HG02870 (cell line): ENCODE measurements at regions not wholly inside any gene's neighbourhood (a gene's known extent, or its start where the extent isn't known, plus 50 kb on each side); places are given as distances from the start of the nearest gene placed in this dataset.
"Not testable (repeated sequence)": the region's sequence is repeated elsewhere in the genome, so short reads cannot be mapped to it uniquely, and the experiment has no call there.

ENCODE experiments used
- ATAC-seq: cut with Tn5 transposase; IDR thresholded peaks from one replicate; pipeline ENCODE4 v1.9.1; 2021; ENCODE audit warnings: mild to moderate bottlenecking, moderate library complexity; ENCODE audit not compliant: unreplicated experiment

DNA sequence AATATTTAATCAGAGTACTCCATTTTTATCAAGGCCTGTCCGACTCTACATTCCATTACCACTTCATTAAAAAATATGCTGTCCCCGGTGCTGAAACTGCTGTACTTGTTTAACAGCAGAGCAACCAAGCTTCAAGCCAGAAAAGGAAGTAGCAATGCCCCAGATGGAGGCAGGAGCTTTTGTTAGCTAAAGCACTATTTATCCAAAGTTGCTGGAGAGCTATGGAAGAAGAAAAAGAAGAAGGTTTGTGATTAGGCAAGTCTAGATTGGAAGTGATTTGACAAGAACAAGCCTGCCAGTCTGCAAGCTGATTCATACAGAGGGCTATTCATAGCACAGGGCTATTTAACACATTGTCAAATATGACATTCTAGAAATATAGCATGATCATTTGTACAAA is 160.9 kb upstream of the SPTLC3 start:
- no peak for ATAC-seq

DNA sequence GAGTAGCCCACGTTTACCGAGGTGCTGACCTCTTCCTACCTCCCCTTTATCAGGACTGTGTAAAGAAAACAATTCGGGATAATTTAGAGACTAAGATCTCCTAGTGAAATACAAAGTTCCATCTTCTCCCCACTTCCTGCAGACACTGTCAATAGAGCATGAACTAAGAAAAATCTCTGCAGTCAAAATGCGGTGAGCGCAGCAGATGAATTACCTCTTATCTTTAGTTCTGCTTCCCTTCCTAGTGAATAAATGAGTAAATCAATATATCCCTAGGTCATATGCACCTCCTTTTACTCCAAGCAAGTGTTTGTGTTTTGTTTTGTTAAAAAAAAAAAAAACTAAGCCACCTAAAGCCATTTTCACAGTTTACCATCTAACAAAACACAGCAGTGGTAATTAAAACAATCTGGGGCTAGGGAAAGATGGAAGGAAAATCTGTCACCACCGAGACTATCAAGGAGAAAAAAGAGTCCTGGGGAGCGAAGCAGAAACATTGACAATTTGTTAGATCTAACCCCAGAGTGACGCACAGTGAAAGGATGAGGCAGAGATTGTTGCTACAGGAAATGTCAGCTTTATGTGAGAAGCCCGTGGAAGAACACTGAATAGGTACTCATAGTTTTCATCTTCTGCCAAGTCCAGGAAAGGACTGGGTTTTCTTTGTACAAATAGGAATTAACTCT is 159.4 kb upstream of the SPTLC3 start:
- ATAC-seq = no peak

- not testable (repeated sequence) for ATAC-seq
Observed at GRCh38 chr20:12857643-12858042, 151.1 kb upstream of the SPTLC3 start.

- ATAC-seq = no peak
Observed at GRCh38 chr20:12860619-12861247, 148.0 kb upstream of the SPTLC3 start.

- ATAC-seq = no peak
Observed at GRCh38 chr20:12869669-12870068, 139.1 kb upstream of the SPTLC3 start.

- ATAC-seq = no peak
Observed at GRCh38 chr20:12870588-12870987, 138.2 kb upstream of the SPTLC3 start.

GRCh38 chr20:12874933-12875332 is 133.8 kb upstream of the SPTLC3 start:
- ATAC-seq = no peak

- ATAC-seq = no peak
Observed at GRCh38 chr20:12875510-12875909, 133.3 kb upstream of the SPTLC3 start.

DNA sequence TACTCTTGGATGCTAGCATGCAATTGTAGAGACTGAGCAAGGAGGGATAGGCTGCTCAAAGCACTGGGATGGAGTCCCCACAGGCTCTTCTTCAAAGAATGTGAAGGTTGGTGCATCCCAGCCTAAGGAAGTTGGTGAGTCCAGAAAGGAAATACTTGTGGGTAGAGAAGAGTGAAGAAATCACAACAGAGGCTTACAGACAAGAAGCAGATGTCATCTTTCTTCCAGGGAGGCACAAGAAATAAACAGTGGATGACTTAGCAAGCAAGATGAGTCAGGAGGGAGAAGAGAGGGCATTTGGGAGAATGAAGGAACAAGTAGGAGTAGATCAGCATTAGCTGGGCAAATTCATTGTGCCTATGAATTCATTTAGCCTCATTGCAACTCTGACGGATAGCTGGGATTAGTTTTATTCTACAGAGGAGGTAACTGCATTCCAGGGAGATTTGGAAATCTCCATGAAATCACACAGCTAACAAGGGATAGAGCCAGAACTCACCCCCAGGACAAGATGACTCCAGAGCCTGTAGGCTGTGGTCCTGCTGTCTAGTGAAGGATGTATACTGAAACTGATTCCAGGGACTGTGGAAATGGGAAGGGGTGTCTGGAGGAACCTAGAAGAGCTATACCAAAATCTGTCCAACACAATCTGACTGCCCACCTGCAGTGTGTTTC is 125.8 kb upstream of the SPTLC3 start:
- ATAC-seq = no peak

- no peak for ATAC-seq
Observed at GRCh38 chr20:12883507-12883885, 125.3 kb upstream of the SPTLC3 start.

- ATAC-seq = no peak
Observed at GRCh38 chr20:12886618-12887363, 122.0 kb upstream of the SPTLC3 start.

- no peak for ATAC-seq
Observed at GRCh38 chr20:12891643-12892042, 117.1 kb upstream of the SPTLC3 start.

DNA sequence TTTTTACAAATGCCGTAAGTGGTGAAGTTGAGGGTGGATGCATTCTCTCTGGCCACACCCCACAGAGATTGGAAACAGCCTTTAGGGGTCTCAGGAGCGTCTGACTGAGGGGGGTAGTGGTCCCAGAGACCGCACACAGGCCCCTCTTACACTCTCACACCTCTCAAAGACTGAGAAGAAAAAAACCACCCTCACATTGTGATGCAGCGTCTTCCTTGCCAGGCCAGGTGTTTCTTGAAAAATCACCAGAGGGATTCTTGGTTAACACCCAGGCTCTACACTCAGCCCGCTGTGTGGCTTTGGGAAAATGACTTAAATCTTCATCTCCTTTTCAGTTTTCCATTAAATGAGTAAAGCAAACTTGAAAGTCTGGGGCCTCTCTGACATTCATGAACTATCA is 115.8 kb upstream of the SPTLC3 start:
- ATAC-seq = no peak

GRCh38 chr20:12893653-12894052 is 115.1 kb upstream of the SPTLC3 start:
- no peak for ATAC-seq

DNA sequence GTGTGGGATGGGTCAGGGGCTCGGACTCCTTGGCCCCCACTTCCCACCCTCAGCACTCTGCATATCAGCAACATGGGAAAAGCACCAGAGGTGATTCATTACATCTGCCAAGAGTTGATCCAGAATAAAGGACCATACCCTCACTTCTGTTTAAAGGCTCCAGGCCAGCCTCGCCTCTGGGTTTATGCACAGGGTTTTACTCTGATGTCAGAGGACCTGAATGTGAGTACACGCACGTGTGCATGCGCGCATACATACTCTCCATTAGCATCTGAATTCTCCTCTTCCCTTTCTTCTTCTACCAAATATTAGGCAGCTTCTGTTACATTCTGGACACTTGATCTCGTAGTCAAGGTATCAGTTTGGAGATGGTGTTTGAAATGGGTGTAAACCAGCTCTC is 114.7 kb upstream of the SPTLC3 start:
- no peak for ATAC-seq

DNA sequence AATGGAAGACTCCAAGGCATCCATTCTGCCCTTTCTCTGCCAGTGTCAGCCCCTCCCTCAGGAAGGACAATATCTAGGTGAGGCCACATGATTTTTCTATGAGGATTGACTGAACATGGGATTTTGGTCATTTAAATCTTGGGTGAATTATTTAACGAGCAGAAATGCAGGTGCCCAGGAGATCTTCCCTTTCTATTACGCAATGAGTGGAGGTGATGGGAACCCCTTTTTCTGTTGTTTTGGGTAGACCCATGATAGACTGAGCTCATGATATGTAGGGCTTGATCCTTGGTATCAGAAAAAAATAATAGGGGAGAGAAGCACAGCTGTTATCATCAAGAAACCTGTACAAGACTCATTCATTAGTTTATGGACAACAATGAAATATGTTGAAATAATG is 112.6 kb upstream of the SPTLC3 start:
- no peak for ATAC-seq

DNA sequence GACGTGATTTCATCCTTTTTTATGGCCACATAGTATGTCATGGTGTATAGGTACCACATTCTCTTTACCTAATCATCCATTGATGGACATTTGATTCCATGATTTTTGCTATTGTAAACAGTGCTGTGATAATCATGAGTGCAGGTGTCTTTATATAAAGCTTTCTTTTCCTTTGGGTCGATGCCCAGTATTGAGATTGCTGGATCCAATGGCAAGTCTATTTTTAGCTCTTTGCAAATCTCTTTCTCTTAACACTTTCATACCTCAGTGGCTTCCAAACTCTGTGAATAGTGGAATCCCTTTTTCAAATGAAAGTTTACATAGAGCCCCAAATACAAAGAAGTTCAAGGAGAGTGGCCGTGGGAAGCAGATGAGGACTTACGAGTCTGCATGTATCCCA is 105.8 kb upstream of the SPTLC3 start:
- ATAC-seq = no peak

DNA sequence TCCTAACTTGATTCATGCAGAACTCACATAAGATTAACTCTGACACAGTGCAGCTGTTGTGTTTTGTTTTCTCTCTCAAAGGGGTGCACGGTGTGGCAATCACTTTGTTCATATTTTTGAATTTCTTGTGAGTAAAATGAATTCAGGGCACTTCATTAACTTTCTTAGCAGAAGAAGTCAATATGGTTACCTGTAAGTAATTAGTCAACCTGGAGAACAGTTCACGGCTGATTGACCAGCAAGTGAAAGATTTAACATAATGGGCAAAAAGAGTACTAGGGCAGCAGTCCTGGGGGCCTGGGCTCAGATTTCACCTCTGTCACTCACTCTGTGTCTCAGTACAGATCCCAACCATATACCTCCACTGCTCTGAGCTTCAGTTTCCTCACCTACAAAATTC is 102.4 kb upstream of the SPTLC3 start:
- ATAC-seq = no peak

GRCh38 chr20:12911372-12911771 is 97.4 kb upstream of the SPTLC3 start:
- ATAC-seq = no peak

- ATAC-seq = no peak
Observed at GRCh38 chr20:12913781-12914443, 94.9 kb upstream of the SPTLC3 start.

DNA sequence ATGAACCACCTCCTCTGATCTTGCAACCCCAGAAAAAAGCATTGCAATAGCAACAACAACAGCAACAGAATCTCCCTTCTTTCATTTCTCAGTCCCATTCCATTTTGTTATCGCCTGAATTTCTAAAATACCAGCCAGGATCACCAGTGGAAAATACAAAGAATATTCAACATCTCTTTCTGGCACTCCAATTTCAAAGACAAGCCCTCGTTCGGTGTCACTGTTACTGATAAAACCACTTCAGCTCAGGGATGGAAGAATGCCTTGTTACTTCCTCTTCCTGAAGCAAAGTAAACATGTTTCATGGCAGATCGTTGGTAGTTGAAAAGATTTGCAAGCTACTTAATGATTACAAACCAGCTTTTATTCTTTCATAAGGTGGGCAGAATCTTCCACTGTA is 94.0 kb upstream of the SPTLC3 start:
- ATAC-seq = no peak
